ENCODE measurements at regions not wholly inside any gene's neighbourhood (a gene's known extent, or its start where the extent isn't known, plus 50 kb on each side); places are given as distances from the start of the nearest gene placed in this dataset.
A peak's percentile ranks its signal among the peaks of the same experiment; 100 is the strongest.

DNA sequence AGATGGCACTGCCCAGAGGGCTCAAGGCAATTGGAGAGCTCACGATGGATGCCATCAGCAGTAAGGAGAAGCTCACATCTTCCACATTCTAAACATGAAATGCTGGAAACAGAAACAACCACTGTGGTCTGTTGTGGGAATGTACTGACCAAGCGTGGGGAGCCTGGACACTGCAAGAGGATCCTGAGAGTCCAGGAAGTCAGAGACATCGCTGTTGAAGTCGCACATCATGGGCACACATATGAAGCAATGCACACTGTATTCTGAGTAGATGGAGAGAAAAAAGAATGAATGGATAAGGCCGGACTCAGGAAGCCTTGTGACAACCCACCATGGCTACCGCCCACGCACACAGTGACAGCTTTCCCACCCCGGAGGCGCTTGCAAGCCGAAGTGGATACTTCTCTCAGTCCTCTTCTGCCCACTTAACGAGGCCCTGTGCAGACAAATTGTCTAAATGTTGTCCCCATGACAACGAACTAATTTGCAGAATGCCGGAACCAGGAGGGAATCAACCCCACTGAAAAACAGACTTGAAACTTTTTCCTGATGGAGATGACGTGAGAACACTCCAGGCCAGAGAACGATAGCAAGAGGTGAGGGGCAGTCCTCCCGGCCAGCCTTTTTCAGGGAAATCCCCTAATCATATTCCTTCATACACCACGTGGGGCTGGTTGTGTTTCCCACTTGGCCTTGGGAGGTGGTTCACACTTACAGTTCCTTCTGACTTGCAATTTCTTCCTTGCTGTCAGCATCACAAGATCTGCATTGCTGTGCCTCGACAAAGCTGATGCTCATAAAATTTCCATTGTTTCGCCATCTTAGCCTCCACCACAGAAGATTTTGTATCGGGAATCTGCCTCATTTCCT, 109.6 kb upstream of the SERP2 start:
- DNase-seq = no peak

DNA sequence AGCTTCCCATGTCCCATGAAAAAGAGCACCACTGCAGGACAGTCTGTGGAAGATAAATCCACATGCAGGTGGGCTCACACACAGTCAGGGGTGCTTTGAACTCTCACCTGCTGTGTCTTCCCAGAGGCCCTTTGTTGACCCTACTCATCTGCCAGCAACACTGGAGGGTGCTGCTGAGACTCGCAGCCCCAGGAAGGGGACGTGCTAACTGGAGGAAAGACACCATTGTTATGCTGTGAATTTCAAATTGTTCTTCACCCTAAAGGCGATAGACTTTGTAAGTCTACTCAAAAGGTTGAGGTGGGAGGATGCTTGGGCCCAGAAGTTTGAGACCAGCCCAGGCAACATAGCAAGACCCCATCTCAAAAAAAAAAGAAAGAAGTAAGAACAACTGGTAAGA, 107.3 kb upstream of the SERP2 start:
- no peak for DNase-seq

DNA sequence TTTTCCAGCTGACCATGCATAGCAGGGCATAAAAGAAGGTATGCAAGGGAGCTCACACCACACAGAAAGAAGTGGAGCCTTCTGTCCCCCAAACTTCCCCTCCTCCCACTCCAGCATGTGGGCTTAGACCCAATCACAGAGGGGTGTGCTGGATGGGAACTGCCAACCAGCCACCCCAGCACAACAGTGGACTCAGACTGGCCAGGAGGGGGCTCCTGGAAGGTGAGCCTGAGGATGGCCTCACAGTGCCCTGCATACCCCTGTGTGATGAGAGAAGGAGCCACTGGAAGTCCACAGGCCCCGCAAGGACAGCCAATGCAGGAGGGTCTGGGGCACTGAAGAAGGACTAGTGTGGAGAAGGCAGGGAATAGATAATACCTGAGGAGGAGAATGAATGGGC, 106.9 kb upstream of the SERP2 start:
- no peak for DNase-seq

DNA sequence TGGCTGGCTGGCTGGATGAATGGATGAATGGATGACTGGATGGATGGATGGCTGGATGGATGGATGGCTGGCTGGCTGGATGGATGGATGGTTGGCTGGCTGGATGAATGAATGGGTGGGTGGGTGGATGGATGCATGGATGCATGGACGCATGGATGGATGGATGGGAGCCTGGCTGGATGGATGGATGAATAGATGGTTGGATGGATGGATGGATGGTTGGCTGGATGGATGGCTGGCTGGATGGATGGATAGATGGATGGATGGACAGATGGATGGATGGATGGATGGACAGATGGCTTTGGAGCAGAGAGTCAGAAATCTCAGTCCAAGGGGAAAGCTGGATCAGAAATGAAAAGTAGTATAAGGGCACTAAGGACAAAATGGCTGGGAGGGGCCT, 106.4 kb upstream of the SERP2 start:
- no peak for DNase-seq

GRCh38 chr13:44267980-44268379, 105.6 kb upstream of the SERP2 start:
- no peak for DNase-seq

DNA sequence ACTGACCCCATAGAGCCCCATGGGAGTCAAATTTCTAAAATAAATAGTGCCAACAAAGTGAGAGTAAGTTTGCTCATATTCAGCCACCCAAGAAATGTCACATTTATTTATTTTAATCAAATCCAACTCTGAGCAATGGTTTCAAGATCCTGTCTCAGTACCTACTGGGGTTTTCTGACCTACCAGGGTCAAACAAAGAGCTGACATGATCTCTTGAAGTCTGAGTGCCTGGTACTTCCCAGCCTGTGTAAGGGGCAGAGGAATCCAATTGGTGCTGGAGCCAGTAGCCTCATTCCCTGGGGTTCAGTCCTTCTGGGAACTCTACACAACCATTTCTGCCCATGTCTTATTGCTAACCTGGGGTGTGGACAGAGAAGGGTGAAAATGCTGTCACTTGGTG, 104.6 kb upstream of the SERP2 start:
- no peak for DNase-seq

DNA sequence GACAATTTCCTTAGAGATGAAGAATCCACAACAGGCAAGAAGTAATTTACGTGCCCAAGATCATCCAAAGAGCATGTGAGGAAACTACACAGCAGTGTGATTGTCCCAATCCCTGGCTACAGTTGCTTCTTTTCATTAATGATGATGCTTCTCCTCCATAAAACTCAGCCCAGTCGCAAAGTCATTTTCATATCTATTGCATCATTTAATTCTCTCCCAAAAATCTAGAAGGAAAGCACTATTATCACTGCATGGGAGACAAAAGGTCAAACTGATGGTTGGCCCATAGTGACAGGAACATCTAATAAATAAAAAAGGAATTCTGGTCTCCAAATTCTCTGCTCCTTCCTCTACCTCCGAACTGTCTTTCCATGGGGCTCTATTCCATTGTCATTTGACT, 103.5 kb upstream of the SERP2 start:
- DNase-seq = no peak

- no peak for DNase-seq
Observed at GRCh38 chr13:44271031-44271455, 102.6 kb upstream of the SERP2 start.

- no peak for DNase-seq
Observed at GRCh38 chr13:44271473-44271872, 102.2 kb upstream of the SERP2 start.

DNA sequence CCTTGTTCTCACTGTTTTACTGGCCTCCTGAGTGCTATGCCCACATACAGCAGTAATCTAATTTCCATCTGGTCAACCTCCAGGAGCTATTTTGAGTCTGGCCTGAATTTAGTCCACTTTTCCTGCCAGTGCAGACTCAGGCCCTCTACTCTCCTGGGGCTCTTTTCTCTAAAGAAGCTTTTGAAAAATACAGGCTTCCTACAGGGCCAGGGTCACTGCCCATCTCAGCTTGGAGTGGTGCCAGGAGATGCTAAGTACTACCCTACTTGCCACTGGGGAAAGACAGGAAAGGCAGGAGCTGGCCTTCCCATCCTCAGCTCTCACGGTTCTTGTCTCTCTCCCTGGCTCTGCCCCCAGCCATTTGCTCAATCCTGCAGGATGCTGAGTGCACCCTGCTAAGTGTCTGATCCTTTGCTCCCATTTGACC, 101.7 kb upstream of the SERP2 start:
- no peak for DNase-seq

DNA sequence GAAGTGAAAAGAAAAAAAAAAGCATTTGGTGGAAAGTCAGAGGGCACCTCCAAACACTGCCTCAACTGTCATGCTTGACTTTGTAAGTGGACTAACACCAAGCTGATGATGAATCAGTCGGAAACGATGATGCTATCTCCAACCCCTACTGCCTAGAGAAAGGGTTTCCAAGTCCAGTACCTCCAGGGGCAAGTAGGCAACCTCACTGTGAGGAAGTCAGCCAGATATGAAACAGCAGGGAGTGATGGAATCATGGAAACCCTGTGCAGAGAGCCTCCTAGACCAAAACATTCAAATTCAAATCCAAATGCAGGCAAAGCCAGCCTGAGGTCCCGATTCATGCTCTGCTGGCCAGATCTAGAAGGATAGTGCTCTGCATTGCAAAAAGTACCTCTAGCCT, 100.9 kb upstream of the SERP2 start:
- DNase-seq = no peak

GRCh38 chr13:44273216-44273615, 100.4 kb upstream of the SERP2 start:
- DNase-seq = no peak

DNA sequence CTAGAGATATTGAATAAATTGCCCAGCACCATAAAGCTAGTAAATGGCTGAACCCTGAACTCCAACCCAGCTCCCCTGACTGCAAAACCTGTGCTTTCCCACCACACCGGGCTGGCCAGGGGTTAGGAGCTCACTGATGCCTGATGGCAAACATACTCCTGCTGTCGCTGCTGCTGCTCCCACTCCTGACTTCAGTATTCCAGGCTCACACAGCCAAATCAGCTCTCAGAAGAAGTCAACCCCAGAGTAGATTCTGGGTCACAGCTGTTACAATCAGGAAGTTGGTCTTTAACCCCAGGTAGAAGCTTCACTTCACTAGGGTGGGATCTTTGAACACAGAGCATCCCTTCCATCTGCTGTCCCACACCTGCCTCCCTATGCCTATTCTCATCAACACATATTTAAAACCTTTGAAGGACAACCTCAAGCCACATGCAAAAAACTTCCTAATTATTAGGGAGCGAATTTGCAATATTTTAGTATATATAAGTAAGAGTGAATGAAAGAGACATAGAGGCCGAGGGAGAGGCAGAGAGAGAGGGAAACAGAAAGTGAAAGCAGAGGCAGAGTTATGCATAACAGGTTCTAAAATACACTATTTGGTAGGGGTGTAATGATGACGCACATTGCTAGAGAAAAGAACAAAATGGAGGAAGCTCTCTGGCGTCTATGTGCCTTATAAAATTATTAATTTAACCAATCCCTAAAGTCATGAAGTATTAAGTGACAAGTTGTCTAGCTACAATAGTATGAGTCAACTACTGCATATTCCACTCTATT, 99.4 kb upstream of the SERP2 start:
- peak; percentile 87 for DNase-seq

GRCh38 chr13:44274771-44275205, 98.8 kb upstream of the SERP2 start:
- DNase-seq = peak; percentile 45

DNA sequence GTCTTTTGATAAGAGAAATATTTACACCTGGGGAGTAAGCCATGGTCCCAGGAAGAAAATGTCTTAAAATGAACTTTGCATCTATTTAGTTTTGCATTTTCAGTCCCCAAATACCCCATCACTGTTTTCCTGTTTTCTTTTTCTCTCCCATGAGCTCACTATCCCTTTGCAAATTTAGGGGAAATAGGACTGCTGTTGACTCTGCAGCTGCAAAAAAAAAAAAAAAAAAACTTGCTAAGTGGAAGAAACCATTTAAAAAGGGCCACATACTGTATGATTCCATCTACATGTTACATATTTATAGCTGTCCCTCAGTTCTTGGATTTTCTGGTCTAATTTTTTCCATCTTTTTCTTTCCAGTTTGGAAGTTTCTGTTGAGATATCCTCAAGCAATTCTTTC, 98.2 kb upstream of the SERP2 start:
- no peak for DNase-seq

DNA sequence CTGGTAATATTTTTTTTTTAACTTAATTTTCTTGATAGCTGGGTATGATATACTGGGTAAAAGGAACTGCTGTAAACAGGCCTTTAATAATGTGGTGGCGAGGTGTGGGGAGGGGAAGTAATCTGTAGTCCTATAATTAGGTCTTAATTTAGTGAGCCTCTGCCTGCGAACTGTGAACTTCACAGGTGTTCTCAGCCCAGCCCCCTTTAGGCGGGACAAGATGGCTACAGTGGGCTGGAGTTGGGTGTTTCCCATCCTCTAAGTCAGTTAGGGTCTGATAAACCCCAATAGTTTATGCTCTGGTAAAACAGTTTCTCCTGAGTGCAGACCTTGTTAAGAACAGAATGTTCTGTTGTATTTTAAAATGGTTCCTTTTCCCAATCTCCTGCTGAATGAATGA, 97.6 kb upstream of the SERP2 start:
- DNase-seq = no peak

DNA sequence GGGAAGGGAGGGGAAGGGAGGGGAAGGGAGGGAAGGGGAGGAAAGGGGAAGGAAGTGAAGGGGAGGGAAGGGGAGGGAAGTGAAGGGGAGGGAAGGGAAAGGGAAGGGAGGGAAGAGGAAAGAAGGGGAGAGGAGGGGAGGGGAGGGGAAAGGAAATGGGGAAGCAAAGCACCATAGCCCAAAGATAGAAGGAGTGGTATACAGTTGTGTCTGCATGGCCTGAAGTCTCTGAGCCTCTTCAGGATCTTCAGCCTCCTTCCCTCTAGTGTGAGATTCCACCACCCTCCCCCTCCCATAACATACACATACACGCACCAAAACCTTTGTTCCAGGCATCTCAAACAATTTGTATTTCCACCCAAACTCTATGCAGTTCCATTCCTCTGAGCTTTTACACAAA, 96.2 kb upstream of the SERP2 start:
- DNase-seq = no peak

DNA sequence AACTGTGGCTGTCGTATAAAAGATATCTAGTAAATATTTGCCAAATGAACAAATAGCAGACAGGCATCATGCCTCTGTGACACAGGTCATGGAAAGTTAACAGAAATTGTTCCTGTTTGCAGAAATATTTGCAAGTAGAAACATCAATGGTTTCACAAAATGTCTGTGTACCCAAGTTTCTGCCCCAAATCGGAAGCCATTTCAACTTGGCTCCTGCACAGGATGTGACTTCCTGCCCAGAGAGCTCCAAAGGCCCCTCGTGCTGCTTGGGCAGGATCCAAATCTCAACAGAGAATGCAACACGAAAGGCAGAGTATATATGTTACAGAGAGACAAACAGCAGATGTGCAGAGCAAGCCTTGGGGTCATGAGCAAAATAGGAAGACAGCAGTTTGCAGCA, 95.5 kb upstream of the SERP2 start:
- no peak for DNase-seq

- DNase-seq = no peak
Observed at GRCh38 chr13:44280456-44280855, 93.2 kb upstream of the SERP2 start.

- DNase-seq = no peak
Observed at GRCh38 chr13:44281252-44282000, 92.2 kb upstream of the SERP2 start.

- DNase-seq = no peak
Observed at GRCh38 chr13:44283600-44283999, 90.0 kb upstream of the SERP2 start.

GRCh38 chr13:44287958-44288357, 85.7 kb upstream of the SERP2 start:
- no peak for DNase-seq

- no peak for DNase-seq
Observed at GRCh38 chr13:44292545-44292944, 81.1 kb upstream of the SERP2 start.

DNA sequence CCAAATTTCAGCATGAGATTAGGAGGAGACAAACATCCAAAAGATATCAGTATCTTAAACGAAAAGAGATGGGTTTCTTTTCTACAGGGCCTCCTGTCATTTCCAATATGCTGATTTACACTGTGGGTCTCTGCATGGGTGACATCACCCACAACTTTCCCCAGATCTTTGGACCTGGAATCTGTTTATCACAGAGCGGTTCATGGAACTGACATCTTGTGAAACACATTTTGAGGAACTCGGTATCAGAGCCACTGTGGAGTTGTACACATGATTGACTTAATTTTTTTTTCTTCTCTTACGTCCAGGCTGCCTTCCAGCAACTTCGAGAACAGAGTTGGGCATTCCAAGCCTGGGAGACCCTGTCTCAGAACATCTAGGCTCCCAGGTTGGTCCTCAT, 80.2 kb upstream of the SERP2 start:
- DNase-seq = no peak

Data from CD4-positive, alpha-beta T cell treated with Interleukin-17A for 1 hour (primary cell).